ENCODE measurements at regions not wholly inside any gene's neighbourhood (a gene's known extent, or its start where the extent isn't known, plus 50 kb on each side); places are given as distances from the start of the nearest gene placed in this dataset.

DNA sequence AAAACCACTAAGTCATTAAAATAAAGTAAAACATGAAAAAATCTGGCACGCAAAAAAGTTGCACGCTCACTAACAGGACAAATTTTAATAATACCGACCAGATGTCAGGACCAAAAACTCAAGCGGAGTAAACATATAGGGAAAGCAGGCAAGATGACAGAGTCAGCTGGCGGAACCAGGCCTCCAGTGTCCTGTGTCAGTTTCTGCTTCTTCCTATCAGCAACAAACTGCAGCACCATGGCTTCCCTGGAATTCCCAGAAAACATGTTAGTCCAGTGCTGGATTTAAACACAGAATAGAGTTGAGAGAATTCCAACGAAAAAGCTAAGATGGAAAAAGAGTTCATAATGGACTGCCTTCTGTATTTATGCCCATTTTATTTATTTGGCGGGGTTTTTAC, 169.1 kb upstream of the ARHGEF26 start:
- TF ChIP-seq, protein P1, sequence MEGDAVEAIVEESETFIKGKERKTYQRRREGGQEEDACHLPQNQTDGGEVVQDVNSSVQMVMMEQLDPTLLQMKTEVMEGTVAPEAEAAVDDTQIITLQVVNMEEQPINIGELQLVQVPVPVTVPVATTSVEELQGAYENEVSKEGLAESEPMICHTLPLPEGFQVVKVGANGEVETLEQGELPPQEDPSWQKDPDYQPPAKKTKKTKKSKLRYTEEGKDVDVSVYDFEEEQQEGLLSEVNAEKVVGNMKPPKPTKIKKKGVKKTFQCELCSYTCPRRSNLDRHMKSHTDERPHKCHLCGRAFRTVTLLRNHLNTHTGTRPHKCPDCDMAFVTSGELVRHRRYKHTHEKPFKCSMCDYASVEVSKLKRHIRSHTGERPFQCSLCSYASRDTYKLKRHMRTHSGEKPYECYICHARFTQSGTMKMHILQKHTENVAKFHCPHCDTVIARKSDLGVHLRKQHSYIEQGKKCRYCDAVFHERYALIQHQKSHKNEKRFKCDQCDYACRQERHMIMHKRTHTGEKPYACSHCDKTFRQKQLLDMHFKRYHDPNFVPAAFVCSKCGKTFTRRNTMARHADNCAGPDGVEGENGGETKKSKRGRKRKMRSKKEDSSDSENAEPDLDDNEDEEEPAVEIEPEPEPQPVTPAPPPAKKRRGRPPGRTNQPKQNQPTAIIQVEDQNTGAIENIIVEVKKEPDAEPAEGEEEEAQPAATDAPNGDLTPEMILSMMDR (IDR thresholded peaks at IDR 0.05; ENCODE audit: borderline replicate concordance, insufficient read depth, low read depth, low read length), result no peak
- H3K4me3 ChIP-seq (ENCODE audit: low read depth, low read length), result no peak overlapping the region

DNA sequence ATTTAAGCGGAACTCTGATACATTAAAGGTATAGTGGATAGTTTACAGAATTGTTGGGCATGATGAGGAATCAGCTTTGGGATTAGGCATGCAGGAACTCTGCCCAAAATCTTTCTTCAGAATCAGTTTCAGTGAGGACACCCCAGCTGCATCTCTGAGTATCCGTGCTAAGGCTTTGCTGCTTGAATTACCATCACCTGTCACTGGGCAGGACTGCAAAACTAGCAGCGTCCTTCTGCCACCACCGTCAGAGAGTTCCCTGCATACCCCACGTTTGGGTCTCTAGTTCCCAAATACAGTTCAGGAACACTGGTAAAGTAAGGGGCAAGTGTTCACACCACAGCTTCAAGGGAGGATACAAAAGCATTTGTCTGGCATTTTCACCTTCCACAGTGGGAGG, 164.6 kb upstream of the ARHGEF26 start:
- TF ChIP-seq, protein P1 (IDR thresholded peaks at IDR 0.05; ENCODE audit: borderline replicate concordance, insufficient read depth, low read depth, low read length), result no peak
- no peak overlapping the region for H3K4me3 ChIP-seq (ENCODE audit: low read depth, low read length)

DNA sequence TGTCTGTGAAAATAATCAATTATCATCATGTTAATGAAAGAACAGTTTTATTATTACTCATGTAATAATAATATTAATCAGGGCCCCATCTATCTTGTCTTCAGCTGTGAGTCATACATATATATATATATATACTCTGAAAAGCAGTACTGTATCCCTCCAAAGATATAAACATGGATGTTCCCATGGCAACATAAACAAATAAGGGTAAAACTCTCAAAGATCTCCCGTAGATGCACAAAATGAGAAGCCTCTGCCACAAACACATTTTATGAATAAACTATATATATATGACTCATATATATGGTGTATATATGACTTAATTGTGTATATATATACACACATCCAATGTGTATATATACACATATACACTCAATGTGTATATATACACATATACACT, 163.8 kb upstream of the ARHGEF26 start:
- TF ChIP-seq, protein P1 (IDR thresholded peaks at IDR 0.05; ENCODE audit: borderline replicate concordance, insufficient read depth, low read depth, low read length), result no peak
- no peak overlapping the region for H3K4me3 ChIP-seq (ENCODE audit: low read depth, low read length)

DNA sequence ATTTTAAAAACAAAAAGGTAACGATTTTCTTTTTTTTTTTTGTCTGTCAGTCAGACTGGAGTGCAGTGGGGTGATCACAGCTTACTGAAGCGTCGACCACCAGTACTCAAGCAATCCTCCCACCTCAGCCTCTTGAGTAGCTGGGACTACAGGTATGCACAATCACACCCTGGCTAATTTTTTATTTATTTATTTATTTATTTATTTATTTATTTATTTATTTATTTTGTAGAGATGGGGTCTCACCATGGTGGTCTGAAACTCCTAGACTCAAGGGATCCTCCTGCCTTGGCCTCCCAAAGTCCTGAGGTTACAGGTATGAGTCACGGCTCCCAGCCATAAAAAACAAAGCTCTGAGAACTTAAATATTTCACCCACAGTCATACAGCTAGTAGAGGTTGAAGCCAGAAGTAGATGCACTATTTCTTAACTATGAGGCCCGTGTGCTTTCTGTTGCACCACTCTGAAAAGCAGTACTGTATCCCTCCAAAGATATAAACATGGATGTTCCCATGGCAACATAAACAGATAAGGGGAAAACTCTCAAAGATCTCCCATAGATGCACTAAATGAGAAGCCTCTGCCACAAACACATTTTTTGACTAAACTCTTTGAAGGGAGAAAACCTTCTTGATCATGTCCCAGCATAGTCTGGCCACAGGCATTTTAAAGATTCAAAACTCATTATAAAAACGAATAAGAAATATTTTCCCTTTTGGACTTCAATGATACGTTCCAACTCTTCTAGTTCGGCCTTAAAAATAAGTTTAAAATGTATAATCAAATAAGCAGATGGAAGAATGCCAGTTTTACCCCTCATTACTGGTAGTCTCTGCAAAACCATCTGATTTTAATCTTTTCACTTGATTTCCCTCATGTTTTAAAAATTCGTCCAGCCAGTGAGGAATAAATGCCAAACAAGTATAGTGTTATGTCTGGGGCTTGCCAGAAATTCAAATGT, 162.3 kb upstream of the ARHGEF26 start:
- TF ChIP-seq, protein P1 (IDR thresholded peaks at IDR 0.05; ENCODE audit: borderline replicate concordance, insufficient read depth, low read depth, low read length), result no peak
- no peak overlapping the region for H3K4me3 ChIP-seq (ENCODE audit: low read depth, low read length)

DNA sequence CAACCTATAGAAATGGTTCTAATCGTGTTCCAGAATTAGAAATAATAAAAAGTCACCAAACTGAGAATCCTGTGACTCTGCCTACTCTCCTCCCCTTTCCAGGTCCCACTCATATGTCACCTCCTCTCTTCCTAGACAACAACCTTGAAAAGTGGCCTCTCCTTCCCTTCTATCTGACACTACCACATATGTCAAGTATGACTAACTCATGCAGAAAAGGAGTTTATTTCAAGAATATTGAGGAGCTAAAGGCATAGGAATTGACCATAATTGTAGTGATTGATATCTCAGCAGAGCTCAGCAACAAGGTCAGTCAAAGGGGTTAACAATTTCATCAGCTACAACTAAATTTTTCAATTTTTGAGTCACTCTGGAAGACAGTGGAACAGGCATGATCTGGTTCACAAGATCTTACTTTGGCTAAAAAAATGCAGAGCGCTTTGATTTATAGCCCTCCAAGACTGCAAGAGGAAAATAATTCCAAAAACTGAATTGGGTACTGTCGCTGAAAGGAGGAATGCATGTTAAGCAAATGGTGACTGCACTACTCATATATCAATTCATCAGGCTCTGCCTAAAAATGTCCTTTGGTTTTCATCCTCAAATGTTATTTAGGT, 160.6 kb upstream of the ARHGEF26 start:
- no peak overlapping the region for H3K4me3 ChIP-seq (ENCODE audit: low read depth, low read length)
- TF ChIP-seq, protein P1 (IDR thresholded peaks at IDR 0.05; ENCODE audit: borderline replicate concordance, insufficient read depth, low read depth, low read length), result no peak

DNA sequence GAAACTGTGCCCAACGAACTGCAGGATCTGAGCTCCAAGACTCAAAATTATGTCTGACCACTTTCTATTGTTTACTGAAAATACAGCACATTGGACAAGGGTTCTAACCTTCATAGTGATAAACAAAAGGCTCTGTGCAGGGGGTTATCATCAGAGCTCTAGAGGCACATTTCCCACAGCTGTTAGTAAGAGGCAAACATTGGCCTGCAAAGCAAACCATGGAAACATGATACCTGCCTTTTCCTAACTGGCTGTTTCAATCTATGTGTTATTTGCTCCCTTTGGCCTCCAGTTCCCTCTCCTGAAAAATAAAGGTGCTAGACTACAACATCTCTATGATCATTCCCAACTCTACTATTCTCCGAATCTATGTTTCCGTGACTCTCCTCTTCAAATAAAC, 159.7 kb upstream of the ARHGEF26 start:
- TF ChIP-seq, protein P1 (IDR thresholded peaks at IDR 0.05; ENCODE audit: borderline replicate concordance, insufficient read depth, low read depth, low read length), result no peak
- no peak overlapping the region for H3K4me3 ChIP-seq (ENCODE audit: low read depth, low read length)

All from GM12875 (cell line).